ENCODE measurements at regions not wholly inside any gene's neighbourhood (a gene's known extent, or its start where the extent isn't known, plus 50 kb on each side); places are given as distances from the start of the nearest gene placed in this dataset.
"Not testable (repeated sequence)": the region's sequence is repeated elsewhere in the genome, so short reads cannot be mapped to it uniquely, and the experiment has no call there.

- H3K4me3 Mint-ChIP-seq, result no peak overlapping the region
- H3K27me3 Mint-ChIP-seq, result peaks cover 9% of the 10 kb centered on the region
- H3K9me3 Mint-ChIP-seq, result no peaks in the 10 kb centered on the region
- no peak for DNase-seq
- no peaks in the 10 kb centered on the region for H3K36me3 Mint-ChIP-seq (ENCODE audit: low read depth)
- H3K4me1 Mint-ChIP-seq (ENCODE audit: low read depth), result no peaks in the 10 kb centered on the region
- no peak overlapping the region for H3K27ac Mint-ChIP-seq
Measured at GRCh38 chr11:19642185-19643158, 70.2 kb upstream of the NAV2 start.

- Mint-ChIP-seq H3K27ac (no peak overlapping the region), H3K4me1 (ENCODE audit: low read depth) (no peaks in the 10 kb centered on the region)
Measured at GRCh38 chr11:19639603-19640105, 73.0 kb upstream of the NAV2 start.

GRCh38 chr11:19635332-19635731, 77.3 kb upstream of the NAV2 start:
- H3K9me3 Mint-ChIP-seq, result peaks cover 5% of the 10 kb centered on the region
- no peaks in the 10 kb centered on the region for H3K36me3 Mint-ChIP-seq (ENCODE audit: low read depth)
- H3K4me1 Mint-ChIP-seq (ENCODE audit: low read depth), result no peaks in the 10 kb centered on the region
- H3K27ac Mint-ChIP-seq, result no peak overlapping the region
- DNase-seq, result no peak
- no peak overlapping the region for H3K4me3 Mint-ChIP-seq
- H3K27me3 Mint-ChIP-seq, result peaks cover 6% of the 10 kb centered on the region

More at GRCh38 chr11:19639603-19640105, 73.0 kb upstream of the NAV2 start:
- no peak for DNase-seq
- Mint-ChIP-seq H3K36me3 (ENCODE audit: low read depth) (no peaks in the 10 kb centered on the region), H3K4me3 (no peak overlapping the region), H3K9me3 (peaks cover 5% of the 10 kb centered on the region), H3K27me3 (peaks cover 9% of the 10 kb centered on the region)

- Mint-ChIP-seq H3K27ac (no peak overlapping the region), H3K4me3 (no peak overlapping the region), H3K27me3 (peaks cover 4% of the 10 kb centered on the region), H3K4me1 (ENCODE audit: low read depth) (no peaks in the 10 kb centered on the region), H3K36me3 (ENCODE audit: low read depth) (no peaks in the 10 kb centered on the region), H3K9me3 (peaks cover 5% of the 10 kb centered on the region)
- DNase-seq, result no peak
Measured at GRCh38 chr11:19633276-19633675, 79.4 kb upstream of the NAV2 start.

- peaks cover 5% of the 10 kb centered on the region for H3K9me3 Mint-ChIP-seq
- H3K27ac Mint-ChIP-seq, result no peak overlapping the region
- no peak overlapping the region for H3K4me3 Mint-ChIP-seq
- H3K4me1 Mint-ChIP-seq (ENCODE audit: low read depth), result no peaks in the 10 kb centered on the region
- no peak for DNase-seq
- H3K27me3 Mint-ChIP-seq, result peaks cover 8% of the 10 kb centered on the region
- H3K36me3 Mint-ChIP-seq (ENCODE audit: low read depth), result no peaks in the 10 kb centered on the region
Measured at GRCh38 chr11:19632499-19632834, 80.2 kb upstream of the NAV2 start.

GRCh38 chr11:19631712-19632498, 80.7 kb upstream of the NAV2 start:
- DNase-seq, result no peak
- Mint-ChIP-seq H3K36me3 (ENCODE audit: low read depth) (no peaks in the 10 kb centered on the region), H3K9me3 (peaks cover 5% of the 10 kb centered on the region), H3K27me3 (peaks cover 10% of the 10 kb centered on the region), H3K27ac (no peak overlapping the region), H3K4me3 (no peak overlapping the region), H3K4me1 (ENCODE audit: low read depth) (no peaks in the 10 kb centered on the region)

- no peak for DNase-seq
- H3K36me3 Mint-ChIP-seq (ENCODE audit: low read depth), result no peaks in the 10 kb centered on the region
- no peak overlapping the region for H3K4me3 Mint-ChIP-seq
- H3K4me1 Mint-ChIP-seq (ENCODE audit: low read depth), result no peaks in the 10 kb centered on the region
- H3K27ac Mint-ChIP-seq, result no peak overlapping the region
- peaks cover 6% of the 10 kb centered on the region for H3K9me3 Mint-ChIP-seq
- peaks cover 22% of the 10 kb centered on the region for H3K27me3 Mint-ChIP-seq
Measured at GRCh38 chr11:19628018-19628417, 84.6 kb upstream of the NAV2 start.

GRCh38 chr11:19627566-19627965, 85.1 kb upstream of the NAV2 start:
- no peaks in the 10 kb centered on the region for H3K36me3 Mint-ChIP-seq (ENCODE audit: low read depth)
- peaks cover 6% of the 10 kb centered on the region for H3K9me3 Mint-ChIP-seq
- H3K27ac Mint-ChIP-seq, result no peak overlapping the region
- no peak for DNase-seq
- peaks cover 22% of the 10 kb centered on the region for H3K27me3 Mint-ChIP-seq
- H3K4me1 Mint-ChIP-seq (ENCODE audit: low read depth), result no peaks in the 10 kb centered on the region
- no peak overlapping the region for H3K4me3 Mint-ChIP-seq

- no peak for DNase-seq
- Mint-ChIP-seq H3K4me1 (ENCODE audit: low read depth) (no peaks in the 10 kb centered on the region), H3K27me3 (peaks cover 22% of the 10 kb centered on the region), H3K4me3 (no peak overlapping the region), H3K27ac (no peak overlapping the region), H3K36me3 (ENCODE audit: low read depth) (no peaks in the 10 kb centered on the region), H3K9me3 (peaks cover 6% of the 10 kb centered on the region)
Measured at GRCh38 chr11:19625438-19625837, 87.2 kb upstream of the NAV2 start.

GRCh38 chr11:19617696-19618523, 94.7 kb upstream of the NAV2 start:
- DNase-seq, result no peak
- Mint-ChIP-seq H3K4me1 (ENCODE audit: low read depth) (no peaks in the 10 kb centered on the region), H3K9me3 (peaks cover 2% of the 10 kb centered on the region), H3K4me3 (no peak overlapping the region), H3K27me3 (no peaks in the 10 kb centered on the region), H3K36me3 (ENCODE audit: low read depth) (no peaks in the 10 kb centered on the region), H3K27ac (no peak overlapping the region)

GRCh38 chr11:19615341-19616183, 97.1 kb upstream of the NAV2 start:
- Mint-ChIP-seq H3K27me3 (peaks cover 3% of the 10 kb centered on the region), H3K36me3 (ENCODE audit: low read depth) (no peaks in the 10 kb centered on the region), H3K4me3 (no peak overlapping the region), H3K27ac (no peak overlapping the region), H3K4me1 (ENCODE audit: low read depth) (no peaks in the 10 kb centered on the region), H3K9me3 (peaks cover 9% of the 10 kb centered on the region)
- DNase-seq, result no peak

GRCh38 chr11:19614370-19614940, 98.2 kb upstream of the NAV2 start:
- Mint-ChIP-seq H3K27ac (no peak overlapping the region), H3K4me3 (no peak overlapping the region)
- DNase-seq, result no peak

GRCh38 chr11:19612025-19612424, 100.6 kb upstream of the NAV2 start:
- not testable (repeated sequence) for DNase-seq; H3K9me3 Mint-ChIP-seq; H3K4me1 Mint-ChIP-seq (ENCODE audit: low read depth); H3K4me3 Mint-ChIP-seq; H3K36me3 Mint-ChIP-seq (ENCODE audit: low read depth); H3K27ac Mint-ChIP-seq
- peaks cover 10% of the 10 kb centered on the region for H3K27me3 Mint-ChIP-seq

More at GRCh38 chr11:19614370-19614940, 98.2 kb upstream of the NAV2 start:
- Mint-ChIP-seq H3K36me3 (ENCODE audit: low read depth) (no peaks in the 10 kb centered on the region), H3K9me3 (peaks cover 9% of the 10 kb centered on the region), H3K27me3 (peaks cover 4% of the 10 kb centered on the region), H3K4me1 (ENCODE audit: low read depth) (no peaks in the 10 kb centered on the region)
